Neuronal stem cell (in vitro differentiated cells): ENCODE measurements at regions not wholly inside any gene's neighbourhood (a gene's known extent, or its start where the extent isn't known, plus 50 kb on each side); places are given as distances from the start of the nearest gene placed in this dataset.

ENCODE experiments used
- DNase-seq: peaks from one replicate; pipeline ENCODE4 v3.0.0-alpha.2; 2013; ENCODE audit warnings: low spot score
- H2AFZ ChIP-seq: one replicate; pipeline ENCODE4 v1.6.1; 2013; ENCODE audit warnings: mild to moderate bottlenecking, low read length, inconsistent platforms
- H2AK5ac ChIP-seq: 2 replicates; pipeline ENCODE4 v1.6.1; 2013; ENCODE audit warnings: low read depth, mild to moderate bottlenecking, inconsistent platforms, low read length, moderate library complexity, mixed read lengths
- H2BK120ac ChIP-seq: 2 replicates; pipeline ENCODE4 v1.6.1; 2013; ENCODE audit warnings: low read depth, mild to moderate bottlenecking, inconsistent platforms, low read length, moderate library complexity, mixed read lengths
- H2BK12ac ChIP-seq: one replicate; pipeline ENCODE4 v1.6.1; 2013; ENCODE audit warnings: low read length, inconsistent platforms
- H2BK15ac ChIP-seq: 2 replicates; pipeline ENCODE4 v1.6.1; 2013; ENCODE audit warnings: mild to moderate bottlenecking, low read length, inconsistent platforms, mixed read lengths
- H2BK5ac ChIP-seq: one replicate; pipeline ENCODE4 v1.6.1; 2013; ENCODE audit warnings: inconsistent platforms, mild to moderate bottlenecking, low read length, moderate library complexity
- H3K14ac ChIP-seq: one replicate; pipeline ENCODE4 v1.6.1; 2013; ENCODE audit warnings: low read length, inconsistent platforms
- H3K18ac ChIP-seq: 2 replicates; pipeline ENCODE4 v1.6.1; 2013; ENCODE audit warnings: low read length, inconsistent platforms
- H3K23ac ChIP-seq: 2 replicates; pipeline ENCODE4 v1.6.1; 2013; ENCODE audit warnings: low read depth, mild to moderate bottlenecking, mixed read lengths, low read length, inconsistent platforms; ENCODE audit not compliant: poor library complexity
- H3K27ac ChIP-seq: replicated peaks from 3 replicates; pipeline ENCODE4 v1.5.1; 2013; ENCODE audit warnings: low read length, inconsistent platforms
- H3K27me3 ChIP-seq, 3 experiments: 2 replicates each; pipeline ENCODE4 v1.6.1; 2013; ENCODE audit warnings: low read length in 3 of 3, mild to moderate bottlenecking in 2 of 3, inconsistent platforms in 1 of 3, low read depth in 1 of 3, mixed read lengths in 1 of 3, moderate library complexity in 1 of 3; ENCODE audit not compliant: control insufficient read depth in 3 of 3, insufficient read depth in 3 of 3
- H3K36me3 ChIP-seq, 2 donors: replicated peaks in 1 of 2; 2 replicates each; pipeline ENCODE4 v1.6.1; 2013; ENCODE audit warnings: low read length in 2 of 2; ENCODE audit not compliant: control insufficient read depth in 2 of 2, insufficient read depth in 2 of 2
- H3K4ac ChIP-seq: 2 replicates; pipeline ENCODE4 v1.6.1; 2013; ENCODE audit warnings: inconsistent platforms, mild to moderate bottlenecking, low read length, moderate library complexity
- H3K4me1 ChIP-seq, 2 donors: 1 replicate in 1 of 2; 2 replicates in 1 of 2; pipeline ENCODE4 v1.6.1; 2013; ENCODE audit warnings: low read length in 2 of 2, low read depth in 1 of 2; ENCODE audit not compliant: control insufficient read depth in 2 of 2, insufficient read depth in 1 of 2
- H3K4me2 ChIP-seq: one replicate; pipeline ENCODE4 v1.6.1; 2013; ENCODE audit warnings: mild to moderate bottlenecking, low read length, inconsistent platforms; ENCODE audit not compliant: insufficient read depth, poor library complexity, severe bottlenecking
- H3K4me3 ChIP-seq, 2 donors: 2 replicates each; pipeline ENCODE4 v1.5.1; 2013; ENCODE audit warnings: low read length in 2 of 2, mild to moderate bottlenecking in 2 of 2, inconsistent platforms in 1 of 2, moderate library complexity in 1 of 2
- H3K79me1 ChIP-seq: one replicate; pipeline ENCODE4 v1.6.1; 2013; ENCODE audit warnings: low read depth, mild to moderate bottlenecking, inconsistent platforms, low read length, moderate library complexity
- H3K9ac ChIP-seq: one replicate; pipeline ENCODE4 v1.6.1; 2013; ENCODE audit warnings: mild to moderate bottlenecking, low read depth, low read length, inconsistent platforms; ENCODE audit not compliant: poor library complexity
- H3K9me3 ChIP-seq, 2 donors: replicated peaks in 1 of 2; 2 replicates each; pipeline versions ENCODE3 to v1.6.1; 2013; ENCODE audit warnings: low read length in 2 of 2, mild to moderate bottlenecking in 2 of 2, inconsistent platforms in 1 of 2, low read depth in 1 of 2, mixed read lengths in 1 of 2, moderate library complexity in 1 of 2; ENCODE audit not compliant: control insufficient read depth in 2 of 2, insufficient read depth in 1 of 2
- H4K8ac ChIP-seq: one replicate; pipeline ENCODE4 v1.6.1; 2013; ENCODE audit warnings: low read depth, mild to moderate bottlenecking, inconsistent platforms, low read length, moderate library complexity
- H4K91ac ChIP-seq: one replicate; pipeline ENCODE4 v1.6.1; 2013; ENCODE audit warnings: low read length, low read depth, mild to moderate bottlenecking, inconsistent platforms; ENCODE audit not compliant: poor library complexity
- WGBS, 2 donors: extraction: QIAGEN DNeasy Blood & Tissue Kit; methylation state at CpG; one replicate each; pipeline ENCODE4 v1.1.7; 2013; ENCODE audit warnings: missing lambda C conversion rate in 2 of 2, mixed read lengths in 1 of 2; ENCODE audit not compliant: insufficient read length in 2 of 2, insufficient replicate concordance in 1 of 2; ENCODE audit errors: extremely low coverage in 2 of 2; 5-methylcytosine and 5-hydroxymethylcytosine counted together

DNA sequence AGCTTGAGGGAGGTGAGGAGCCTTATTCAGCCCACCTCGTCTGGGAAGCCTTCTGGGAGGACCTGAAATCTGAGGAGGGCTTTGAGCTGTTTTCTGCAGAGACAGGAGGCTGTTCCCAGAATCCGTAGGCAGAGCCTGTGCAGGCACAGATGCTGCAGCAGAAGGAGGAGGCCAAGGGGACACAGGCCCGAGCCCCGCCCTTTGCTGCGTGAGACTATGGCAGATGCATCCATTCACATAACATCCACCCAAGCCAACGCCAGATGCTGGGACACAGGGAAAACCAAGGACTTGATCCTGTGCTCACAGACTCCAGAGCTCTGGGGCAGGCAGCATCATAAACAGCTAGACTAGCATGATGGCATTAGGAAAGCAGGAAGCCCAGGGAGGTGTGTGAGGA lies 98.2 kb downstream of the KCNF1 start:
- DNase-seq, result no peak
- no CpG with 5 or more reads among the region's 6 CpGs for WGBS, 2 donors

DNA sequence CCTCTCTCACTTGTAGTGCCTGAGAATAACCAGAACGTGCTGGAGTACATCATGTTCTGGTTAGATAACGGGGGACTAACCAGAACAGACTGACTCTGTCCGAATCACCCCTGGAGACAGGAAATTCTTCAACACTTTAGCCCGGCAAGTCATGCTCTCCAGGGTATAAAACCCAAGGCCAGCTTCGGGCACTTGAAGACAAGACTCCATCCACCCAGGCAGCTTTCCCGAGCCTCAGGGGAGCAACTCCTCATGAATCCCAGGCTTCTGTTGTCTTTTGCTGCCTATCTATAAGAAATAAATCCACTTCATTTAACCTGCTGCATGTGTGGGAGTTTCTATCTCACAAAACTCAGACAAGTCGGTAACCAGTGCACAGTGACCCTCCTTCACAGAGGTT lies 99.6 kb downstream of the KCNF1 start:
- Histone ChIP-seq H3K9me3 (peaks cover 3 to 4% of the 10 kb centered on the region in 2 donors), H3K14ac (no peak overlapping the region), H3K23ac (no peak overlapping the region), H3K27me3 (peaks cover 0 to 6% (median 0%) of the 10 kb centered on the region in 3 experiments), H3K36me3 (no peaks in the 10 kb centered on the region), H3K4ac (no peak overlapping the region), H3K27ac (no peak overlapping the region), H3K9ac (no peak overlapping the region), H3K4me1 (peaks cover 1 to 5% of the 10 kb centered on the region in 2 donors), H2AFZ (no peak overlapping the region), H2BK15ac (no peak overlapping the region), H3K18ac (no peak overlapping the region), H3K79me1 (no peaks in the 10 kb centered on the region), H3K4me3 (no peak overlapping the region), H2BK5ac (no peak overlapping the region), H4K8ac (no peak overlapping the region), H3K4me2 (no peak overlapping the region), H2AK5ac (no peak overlapping the region), H2BK12ac (no peak overlapping the region), H4K91ac (no peak overlapping the region), H2BK120ac (no peak overlapping the region)
- DNase-seq, result no peak
- no CpG with 5 or more reads among the region's 7 CpGs for WGBS, 2 donors

More for the DNA sequence above, 98.2 kb downstream of the KCNF1 start:
- Histone ChIP-seq H3K9me3 (peaks cover 3 to 4% of the 10 kb centered on the region in 2 donors), H2AK5ac (no peak overlapping the region), H3K79me1 (no peaks in the 10 kb centered on the region), H2BK15ac (no peak overlapping the region), H2BK5ac (no peak overlapping the region), H3K4ac (no peak overlapping the region), H3K14ac (no peak overlapping the region), H4K91ac (no peak overlapping the region), H3K23ac (no peak overlapping the region), H2BK12ac (no peak overlapping the region), H3K9ac (no peak overlapping the region), H3K4me1 (peaks cover 1 to 6% of the 10 kb centered on the region in 2 donors), H4K8ac (no peak overlapping the region), H3K27ac (no peak overlapping the region), H3K18ac (peak overlapping the region; percentile 51), H3K4me3 (no peak overlapping the region), H2BK120ac (no peak overlapping the region), H3K36me3 (no peaks in the 10 kb centered on the region), H3K27me3 (peaks cover 0 to 3% (median 0%) of the 10 kb centered on the region in 3 experiments), H2AFZ (no peak overlapping the region), H3K4me2 (no peak overlapping the region)

DNA sequence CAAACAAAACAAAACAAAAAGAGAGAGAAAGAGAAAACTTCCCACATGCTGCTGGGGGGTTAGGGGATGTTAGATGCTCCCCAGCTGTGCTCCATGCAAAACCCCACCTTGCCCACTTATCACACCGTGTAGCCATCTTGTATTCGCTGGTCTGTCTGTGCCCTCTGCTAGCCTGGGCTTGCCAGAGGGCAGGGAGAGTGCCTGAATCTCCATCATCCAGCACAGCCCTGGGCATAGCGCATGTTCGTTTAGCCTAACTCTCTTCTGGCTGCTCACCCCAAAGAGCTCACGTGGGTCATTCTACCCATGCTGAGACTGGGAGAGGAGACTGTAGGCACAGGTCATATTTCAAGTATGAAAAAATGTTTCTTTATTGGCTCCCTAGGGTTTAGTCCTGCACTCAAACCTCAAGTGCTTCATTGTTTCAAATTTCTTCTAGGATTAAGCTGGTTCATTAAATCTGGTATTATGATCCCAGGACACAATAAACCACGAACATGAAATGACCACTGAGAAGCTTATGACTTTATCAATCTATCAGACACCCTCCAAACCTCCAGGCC lies 100.5 kb downstream of the KCNF1 start:
- peaks cover 0 to 10% (median 0%) of the 10 kb centered on the region in 3 experiments for H3K27me3 ChIP-seq
- no peak for DNase-seq

DNA sequence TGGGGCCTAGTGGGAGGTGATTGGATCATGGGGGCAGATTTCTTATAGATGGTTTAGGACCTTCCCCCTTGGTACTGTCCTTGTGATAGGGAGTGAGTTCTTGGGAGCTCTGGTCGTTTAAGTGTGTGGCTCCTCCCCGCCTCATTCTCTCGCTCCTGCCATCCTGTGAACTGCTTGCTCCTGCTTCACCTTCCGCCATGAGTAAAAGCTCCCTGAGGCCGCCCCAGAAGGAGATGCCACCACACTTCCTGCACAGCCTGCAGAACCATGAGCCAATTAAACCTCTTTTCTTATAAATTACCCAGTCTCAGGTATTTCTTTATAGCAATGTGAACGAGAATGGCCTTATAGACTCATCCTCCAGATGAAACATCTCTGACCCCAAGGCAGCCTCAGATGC lies 101.5 kb downstream of the KCNF1 start:
- Histone ChIP-seq H3K9me3 (peaks cover 3 to 7% of the 10 kb centered on the region in 2 donors), H4K91ac (no peak overlapping the region), H2BK120ac (no peak overlapping the region), H2AK5ac (no peak overlapping the region), H3K4me2 (no peak overlapping the region), H2AFZ (no peak overlapping the region), H3K4me1 (peaks cover 0 to 2% of the 10 kb centered on the region in 2 donors), H2BK12ac (no peak overlapping the region), H2BK15ac (no peak overlapping the region), H3K4ac (no peak overlapping the region), H3K79me1 (no peaks in the 10 kb centered on the region), H3K18ac (no peak overlapping the region), H3K36me3 (no peaks in the 10 kb centered on the region), H2BK5ac (no peak overlapping the region), H3K14ac (no peak overlapping the region), H3K27ac (no peak overlapping the region), H3K4me3 (no peak overlapping the region), H3K9ac (no peak overlapping the region), H4K8ac (no peak overlapping the region), H3K23ac (no peak overlapping the region), H3K27me3 (peaks cover 0 to 18% (median 0%) of the 10 kb centered on the region in 3 experiments)
- WGBS, 2 donors, result no CpG with 5 or more reads among the region's 6 CpGs
- DNase-seq, result no peak

More for the DNA sequence above, 100.5 kb downstream of the KCNF1 start:
- Histone ChIP-seq H3K4me3 (no peak overlapping the region), H3K14ac (no peak overlapping the region), H2AK5ac (no peak overlapping the region), H4K91ac (no peak overlapping the region), H3K4me1 (peaks cover 1 to 5% of the 10 kb centered on the region in 2 donors), H4K8ac (no peak overlapping the region), H3K9me3 (peaks cover 3 to 4% of the 10 kb centered on the region in 2 donors), H2BK5ac (no peak overlapping the region), H3K4ac (no peak overlapping the region), H3K27ac (no peak overlapping the region), H2AFZ (no peak overlapping the region), H3K9ac (no peak overlapping the region), H2BK120ac (no peak overlapping the region), H3K36me3 (no peaks in the 10 kb centered on the region), H2BK15ac (no peak overlapping the region), H3K18ac (no peak overlapping the region), H3K79me1 (no peaks in the 10 kb centered on the region), H2BK12ac (no peak overlapping the region), H3K23ac (no peak overlapping the region), H3K4me2 (no peak overlapping the region)
- WGBS, 2 donors, result no CpG with 5 or more reads among the region's 6 CpGs
